H1 (cell line): ENCODE measurements at regions not wholly inside any gene's neighbourhood (a gene's known extent, or its start where the extent isn't known, plus 50 kb on each side); places are given as distances from the start of the nearest gene placed in this dataset.

Experiments
- ATF3 ChIP-seq: IDR thresholded peaks from 2 replicates; pipeline ENCODE4 v1.6.1; 2011; ENCODE audit warnings: low read depth, mild to moderate bottlenecking, low read length; ENCODE audit not compliant: insufficient read depth
- EGR1 ChIP-seq: IDR thresholded peaks from 2 replicates; pipeline ENCODE4 v1.6.1; 2011; ENCODE audit warnings: low read depth, low read length, borderline replicate concordance
- RXRA ChIP-seq: IDR thresholded peaks from 2 replicates; pipeline ENCODE4 v1.6.1; 2011; ENCODE audit warnings: low read depth, mild to moderate bottlenecking, low read length, moderate library complexity; ENCODE audit not compliant: insufficient read depth
- SP4 ChIP-seq: IDR thresholded peaks from 2 replicates; pipeline ENCODE4 v1.6.1; 2012; ENCODE audit warnings: low read length, inconsistent platforms

- TF ChIP-seq SP4 (no peak), EGR1 (no peak), RXRA (no peak), ATF3 (no peak)
- TF ChIP-seq, all 59 proteins: peak for 0
Observed at GRCh38 chr16:80051040-80051439, 450.5 kb upstream of the MAF start (continued).
